ENCODE measurements at regions not wholly inside any gene's neighbourhood (a gene's known extent, or its start where the extent isn't known, plus 50 kb on each side); places are given as distances from the start of the nearest gene placed in this dataset.
A peak's percentile ranks its signal among the peaks of the same experiment; 100 is the strongest.

DNA sequence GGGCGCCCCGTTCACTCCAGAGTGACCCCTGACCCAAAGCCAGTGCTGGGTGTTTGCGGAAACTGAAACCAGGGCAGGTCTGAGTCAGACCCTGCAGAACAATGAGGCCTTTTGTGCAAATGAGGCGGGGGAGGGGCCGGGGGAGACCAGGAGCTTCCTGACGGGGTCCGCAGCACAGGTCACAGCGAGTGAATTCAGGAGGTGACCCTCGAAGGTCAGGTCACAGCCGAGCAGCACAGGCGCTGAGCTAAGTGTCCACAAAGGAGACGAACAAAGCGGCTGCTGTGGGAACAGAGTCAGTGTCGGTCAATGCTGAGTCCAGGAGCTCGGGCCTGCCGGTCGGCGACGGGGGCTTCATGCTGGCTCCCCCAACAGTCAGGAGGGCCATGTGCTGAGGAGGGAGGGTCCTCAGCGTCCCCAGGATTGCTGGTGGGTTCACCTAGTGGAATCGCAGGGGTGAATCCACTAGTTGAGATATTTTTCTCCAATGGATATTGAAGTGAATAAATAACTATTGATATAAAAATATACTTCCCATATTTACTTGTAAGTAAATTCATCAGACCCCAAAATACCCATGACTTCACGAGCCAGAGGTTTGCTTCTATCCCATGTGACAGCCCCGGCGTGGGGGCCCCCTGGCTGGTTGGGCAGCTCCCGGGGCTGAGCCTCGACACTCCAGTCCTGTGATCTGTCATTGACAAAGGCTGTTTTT, 188.4 kb upstream of the SULF2 start (continued):
- no peak for TF ChIP-seq NPAS2 (CRISPR knock-in tag; IDR thresholded peaks at IDR 0.05; ENCODE audit: borderline replicate concordance)
- no peak for TF ChIP-seq ZNF83 (CRISPR knock-in tag; IDR thresholded peaks at IDR 0.05; ENCODE audit: borderline replicate concordance)
- peak; percentile 52 for TF ChIP-seq CHD2 (IDR thresholded peaks at IDR 0.05; ENCODE audit: low read depth, low read length)
- no peak for TF ChIP-seq ZBTB40 (IDR thresholded peaks at IDR 0.05)
- TF ChIP-seq ZBTB40 (CRISPR knock-in tag; IDR thresholded peaks at IDR 0.05) = no peak; the same call in 1 of the 2 replicates
- TF ChIP-seq TARDBP (CRISPR knock-in tag; IDR thresholded peaks at IDR 0.05) = peak; percentile 85
- peak; percentile 91 for TF ChIP-seq ZFP90 (CRISPR knock-in tag; IDR thresholded peaks at IDR 0.05; ENCODE audit: borderline replicate concordance)
- peak; percentile 61; the same call in 1 of the 2 replicates for TF ChIP-seq ZNF598 (CRISPR knock-in tag; IDR thresholded peaks at IDR 0.05; ENCODE audit: borderline replicate concordance)
- TF ChIP-seq MBNL3 (CRISPR knock-in tag; conservative IDR thresholded peaks at IDR 0.05) = no peak
- TF ChIP-seq, protein P1, sequence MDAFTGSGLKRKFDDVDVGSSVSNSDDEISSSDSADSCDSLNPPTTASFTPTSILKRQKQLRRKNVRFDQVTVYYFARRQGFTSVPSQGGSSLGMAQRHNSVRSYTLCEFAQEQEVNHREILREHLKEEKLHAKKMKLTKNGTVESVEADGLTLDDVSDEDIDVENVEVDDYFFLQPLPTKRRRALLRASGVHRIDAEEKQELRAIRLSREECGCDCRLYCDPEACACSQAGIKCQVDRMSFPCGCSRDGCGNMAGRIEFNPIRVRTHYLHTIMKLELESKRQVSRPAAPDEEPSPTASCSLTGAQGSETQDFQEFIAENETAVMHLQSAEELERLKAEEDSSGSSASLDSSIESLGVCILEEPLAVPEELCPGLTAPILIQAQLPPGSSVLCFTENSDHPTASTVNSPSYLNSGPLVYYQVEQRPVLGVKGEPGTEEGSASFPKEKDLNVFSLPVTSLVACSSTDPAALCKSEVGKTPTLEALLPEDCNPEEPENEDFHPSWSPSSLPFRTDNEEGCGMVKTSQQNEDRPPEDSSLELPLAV (CRISPR knock-in tag; conservative IDR thresholded peaks at IDR 0.05; ENCODE audit: low read depth) = no peak
- peak; percentile 49; the same call in 1 of the 2 replicates for TF ChIP-seq SAFB2 (CRISPR knock-in tag; IDR thresholded peaks at IDR 0.05; ENCODE audit: borderline replicate concordance, low read depth)
- TF ChIP-seq, protein P2, sequence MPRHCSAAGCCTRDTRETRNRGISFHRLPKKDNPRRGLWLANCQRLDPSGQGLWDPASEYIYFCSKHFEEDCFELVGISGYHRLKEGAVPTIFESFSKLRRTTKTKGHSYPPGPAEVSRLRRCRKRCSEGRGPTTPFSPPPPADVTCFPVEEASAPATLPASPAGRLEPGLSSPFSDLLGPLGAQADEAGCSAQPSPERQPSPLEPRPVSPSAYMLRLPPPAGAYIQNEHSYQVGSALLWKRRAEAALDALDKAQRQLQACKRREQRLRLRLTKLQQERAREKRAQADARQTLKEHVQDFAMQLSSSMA (CRISPR knock-in tag; IDR thresholded peaks at IDR 0.05) = no peak
- no peak for TF ChIP-seq ZNF850 (CRISPR knock-in tag; conservative IDR thresholded peaks at IDR 0.05)
- no peak for TF ChIP-seq ZBTB1 (CRISPR knock-in tag; IDR thresholded peaks at IDR 0.05; ENCODE audit: borderline replicate concordance)
- TF ChIP-seq NCOA2 (CRISPR knock-in tag; IDR thresholded peaks at IDR 0.05) = peak; percentile 94
- peak; percentile 39; the same call in 1 of the 2 replicates for TF ChIP-seq ZNF552 (CRISPR knock-in tag; IDR thresholded peaks at IDR 0.05; ENCODE audit: borderline replicate concordance)
